Loucy (cell line): ENCODE measurements at regions not wholly inside any gene's neighbourhood (a gene's known extent, or its start where the extent isn't known, plus 50 kb on each side); places are given as distances from the start of the nearest gene placed in this dataset.

Experiments used
- H2AFZ ChIP-seq: fragments of 200-600 bp; sonication (generic); 2 replicates; pipeline ENCODE4 v1.6.0; 2016; ENCODE audit warnings: antibody characterized with exemption, mild to moderate bottlenecking, low read length, moderate library complexity
- H3F3A ChIP-seq: fragments of 200-600 bp; 2 replicates; pipeline ENCODE4 v1.6.0; 2016; ENCODE audit warnings: antibody characterized with exemption, low read depth, mild to moderate bottlenecking
- H3K27me3 ChIP-seq: fragments of 200-600 bp; sonication (generic); 2 replicates; pipeline ENCODE4 v1.6.1; 2014; ENCODE audit warnings: low read length, mild to moderate bottlenecking; ENCODE audit not compliant: insufficient read depth, poor library complexity, severe bottlenecking
- H3K36me3 ChIP-seq: fragments of 200-600 bp; sonication (generic); 2 replicates; pipeline ENCODE4 v1.6.1; 2016; ENCODE audit warnings: low read length; ENCODE audit not compliant: insufficient read depth
- H3K4me1 ChIP-seq: fragments of 200-600 bp; sonication (generic); 2 replicates; pipeline ENCODE4 v1.5.1; 2014; ENCODE audit warnings: low read length, mild to moderate bottlenecking; ENCODE audit not compliant: insufficient read depth, poor library complexity, severe bottlenecking
- H3K4me2 ChIP-seq: fragments of 200-600 bp; sonication (generic); 2 replicates; pipeline ENCODE4 v1.6.0; 2014; ENCODE audit warnings: antibody characterized with exemption, low read length, low read depth, mild to moderate bottlenecking; ENCODE audit not compliant: poor library complexity, severe bottlenecking
- H3K4me3 ChIP-seq: fragments of 200-600 bp; sonication (generic); 2 replicates; pipeline ENCODE4 v1.5.1; 2014; ENCODE audit warnings: low read length, mild to moderate bottlenecking, mixed read lengths; ENCODE audit not compliant: poor library complexity, severe bottlenecking
- H3K79me2 ChIP-seq: fragments of 200-600 bp; sonication (generic); 2 replicates; pipeline ENCODE4 v1.6.1; 2014; ENCODE audit warnings: low read length; ENCODE audit not compliant: insufficient read depth
- H3K9ac ChIP-seq: fragments of 200-600 bp; sonication (generic); 2 replicates; pipeline ENCODE4 v1.6.0; 2014; ENCODE audit warnings: mild to moderate bottlenecking, low read depth, low read length, moderate library complexity; ENCODE audit not compliant: poor library complexity, severe bottlenecking
- H3K9me2 ChIP-seq: fragments of 200-600 bp; sonication (generic); replicated peaks from 2 replicates; pipeline ENCODE4 v1.6.1; 2016; ENCODE audit warnings: low read depth, low read length, mixed read lengths
- H3K9me3 ChIP-seq: fragments of 200-600 bp; sonication (generic); 2 replicates; pipeline ENCODE4 v1.6.1; 2014; ENCODE audit warnings: mild to moderate bottlenecking, antibody characterized with exemption, low read length, low read depth; ENCODE audit not compliant: insufficient read depth
- H4K20me1 ChIP-seq: fragments of 200-600 bp; sonication (generic); 2 replicates; pipeline ENCODE4 v1.6.0; 2014; ENCODE audit warnings: antibody characterized with exemption, low read length, mild to moderate bottlenecking; ENCODE audit not compliant: insufficient read depth, poor library complexity, severe bottlenecking
- CTCF ChIP-seq: fragments of 200-600 bp; sonication (generic); conservative IDR thresholded peaks from 2 replicates; pipeline ENCODE4 v1.5.1; 2014; ENCODE audit warnings: mild to moderate bottlenecking, antibody characterized with exemption, low read length
- EZH2phosphoT487 ChIP-seq: fragments of 200-600 bp; IDR thresholded peaks from 2 replicates; pipeline ENCODE4 v1.6.1; 2018; ENCODE audit warnings: antibody characterized with exemption, mild to moderate bottlenecking, moderate library complexity, borderline replicate concordance

GRCh38 chr6:963456-963855, 270.5 kb upstream of the EXOC2 start:
- Histone ChIP-seq H3K27me3 (no peaks in the 10 kb centered on the region), H2AFZ (no peak overlapping the region), H3K9me2 (no peaks in the 10 kb centered on the region), H3K9me3 (no peaks in the 10 kb centered on the region), H3K4me1 (no peaks in the 10 kb centered on the region), H3K4me2 (no peak overlapping the region), H3F3A (no peaks in the 10 kb centered on the region), H4K20me1 (no peaks in the 10 kb centered on the region), H3K36me3 (no peaks in the 10 kb centered on the region), H3K4me3 (no peak overlapping the region), H3K9ac (no peak overlapping the region), H3K79me2 (no peaks in the 10 kb centered on the region)
- TF ChIP-seq EZH2phosphoT487 = no peak
- no peak for TF ChIP-seq CTCF

DNA sequence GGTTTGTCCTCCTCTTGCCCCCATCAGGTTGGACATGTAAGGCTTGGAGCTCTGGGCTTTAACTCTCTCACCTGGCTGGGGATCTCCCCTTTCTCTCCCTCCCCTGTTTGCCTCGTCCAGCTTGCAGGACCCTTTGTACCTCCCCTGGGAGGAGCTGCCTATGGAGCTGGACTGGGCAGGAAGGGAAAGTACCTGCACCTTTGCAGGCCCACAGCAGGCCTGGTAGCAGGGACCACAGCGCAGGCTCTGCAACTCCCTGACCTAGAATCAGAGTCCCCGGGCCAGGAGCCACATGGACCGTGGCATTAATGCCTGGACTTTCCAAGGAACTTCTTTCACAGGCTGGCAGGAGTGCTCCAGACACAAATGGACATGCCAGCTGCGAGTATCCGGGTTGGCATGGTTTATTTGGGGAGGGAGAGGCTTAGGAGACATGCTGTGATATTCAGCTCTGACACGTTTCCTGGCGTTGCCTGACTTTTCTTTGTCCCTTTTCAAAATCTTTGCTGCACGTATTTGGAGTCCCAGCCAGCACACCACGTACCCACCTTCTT, 268.5 kb upstream of the EXOC2 start:
- Histone ChIP-seq H3K79me2 (no peaks in the 10 kb centered on the region), H3K27me3 (no peaks in the 10 kb centered on the region), H3K9me3 (no peaks in the 10 kb centered on the region), H3K9ac (no peak overlapping the region), H3K9me2 (no peaks in the 10 kb centered on the region), H3K4me1 (no peaks in the 10 kb centered on the region), H2AFZ (no peak overlapping the region), H3K4me2 (no peak overlapping the region), H4K20me1 (no peaks in the 10 kb centered on the region), H3F3A (no peaks in the 10 kb centered on the region), H3K36me3 (no peaks in the 10 kb centered on the region), H3K4me3 (no peak overlapping the region)
- TF ChIP-seq CTCF (no peak), EZH2phosphoT487 (no peak)

DNA sequence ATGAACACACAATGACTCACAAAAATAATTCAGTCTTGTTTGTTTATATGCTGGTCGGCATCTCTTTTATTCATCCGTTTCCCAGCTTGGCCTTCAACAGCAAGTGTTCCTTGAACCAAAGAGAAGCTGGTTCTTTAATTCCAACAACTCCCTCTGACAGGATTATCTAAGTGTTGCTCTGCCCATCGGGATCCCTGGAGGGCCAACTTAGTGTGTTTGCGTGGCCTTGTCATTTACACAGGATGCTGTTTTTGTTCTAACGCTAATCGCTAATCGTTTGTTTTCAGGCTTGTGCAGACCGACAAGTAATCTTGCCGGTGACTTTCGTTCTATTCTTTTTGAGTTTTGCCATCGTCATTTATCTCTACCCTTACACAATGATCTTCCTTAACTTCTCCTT, 267.4 kb upstream of the EXOC2 start:
- no peaks in the 10 kb centered on the region for H3F3A ChIP-seq
- H3K9ac ChIP-seq = no peak overlapping the region
- TF ChIP-seq EZH2phosphoT487 (no peak), CTCF (no peak)
- no peak overlapping the region for H3K4me2 ChIP-seq
- H4K20me1 ChIP-seq = no peaks in the 10 kb centered on the region
- no peaks in the 10 kb centered on the region for H3K79me2 ChIP-seq
- H3K9me3 ChIP-seq = no peaks in the 10 kb centered on the region
- no peak overlapping the region for H3K4me3 ChIP-seq
- no peaks in the 10 kb centered on the region for H3K27me3 ChIP-seq
- no peaks in the 10 kb centered on the region for H3K9me2 ChIP-seq
- H3K36me3 ChIP-seq = no peaks in the 10 kb centered on the region
- H3K4me1 ChIP-seq = no peaks in the 10 kb centered on the region
- no peak overlapping the region for H2AFZ ChIP-seq
